LNCAP (cell line): ENCODE measurements at regions not wholly inside any gene's neighbourhood (a gene's known extent, or its start where the extent isn't known, plus 50 kb on each side); places are given as distances from the start of the nearest gene placed in this dataset.
A peak's percentile ranks its signal among the peaks of the same experiment; 100 is the strongest.

Experiments used
- CTCF ChIP-seq: fragments of 450-650 bp; IDR thresholded peaks from 2 replicates; pipeline ENCODE4 v1.5.1; 2017; ENCODE audit warnings: mild to moderate bottlenecking

GRCh38 chr2:49801898-49802450, 647.7 kb upstream of the FSHR start:
- TF ChIP-seq CTCF: no peak

GRCh38 chr2:49798570-49798969, 644.3 kb upstream of the FSHR start:
- TF ChIP-seq CTCF: no peak

- TF ChIP-seq CTCF: no peak
These were observed 642.0 kb upstream of the FSHR start for GRCh38 chr2:49796266-49796665.

GRCh38 chr2:49794396-49794795, 640.1 kb upstream of the FSHR start:
- TF ChIP-seq CTCF: no peak

- no peak for TF ChIP-seq CTCF
These were observed 634.0 kb upstream of the FSHR start for GRCh38 chr2:49788300-49788699.

GRCh38 chr2:49780949-49781348, 626.6 kb upstream of the FSHR start:
- TF ChIP-seq CTCF: no peak

- TF ChIP-seq CTCF: no peak
These were observed 618.1 kb upstream of the FSHR start for GRCh38 chr2:49772299-49772970.

- peak; percentile 31; the same call in 1 of the 2 replicates for TF ChIP-seq CTCF
These were observed 616.6 kb upstream of the FSHR start for GRCh38 chr2:49770919-49771318.
